ENCODE measurements at regions not wholly inside any gene's neighbourhood (a gene's known extent, or its start where the extent isn't known, plus 50 kb on each side); places are given as distances from the start of the nearest gene placed in this dataset.

DNA sequence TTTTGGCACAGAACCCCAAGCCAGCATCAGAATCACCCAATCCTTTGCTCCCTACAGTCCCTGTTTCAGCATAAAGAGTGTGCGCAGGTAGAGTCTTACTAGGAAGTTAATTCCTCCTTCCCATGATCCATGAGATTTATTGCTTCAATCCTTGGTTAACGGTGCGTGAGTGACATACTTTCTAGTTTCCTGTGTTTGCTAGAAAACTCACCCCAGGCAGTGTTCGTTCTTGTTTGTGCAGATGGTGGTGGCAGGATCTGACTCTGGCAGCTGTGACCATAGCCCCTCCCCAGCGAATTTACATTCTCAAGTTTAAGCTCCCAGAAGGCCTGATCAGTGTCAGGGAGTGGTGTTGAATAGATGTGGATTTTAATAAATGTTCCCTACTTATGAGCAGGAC lies 106.7 kb upstream of the CCT8L2 start:
- TF ChIP-seq, protein P1, sequence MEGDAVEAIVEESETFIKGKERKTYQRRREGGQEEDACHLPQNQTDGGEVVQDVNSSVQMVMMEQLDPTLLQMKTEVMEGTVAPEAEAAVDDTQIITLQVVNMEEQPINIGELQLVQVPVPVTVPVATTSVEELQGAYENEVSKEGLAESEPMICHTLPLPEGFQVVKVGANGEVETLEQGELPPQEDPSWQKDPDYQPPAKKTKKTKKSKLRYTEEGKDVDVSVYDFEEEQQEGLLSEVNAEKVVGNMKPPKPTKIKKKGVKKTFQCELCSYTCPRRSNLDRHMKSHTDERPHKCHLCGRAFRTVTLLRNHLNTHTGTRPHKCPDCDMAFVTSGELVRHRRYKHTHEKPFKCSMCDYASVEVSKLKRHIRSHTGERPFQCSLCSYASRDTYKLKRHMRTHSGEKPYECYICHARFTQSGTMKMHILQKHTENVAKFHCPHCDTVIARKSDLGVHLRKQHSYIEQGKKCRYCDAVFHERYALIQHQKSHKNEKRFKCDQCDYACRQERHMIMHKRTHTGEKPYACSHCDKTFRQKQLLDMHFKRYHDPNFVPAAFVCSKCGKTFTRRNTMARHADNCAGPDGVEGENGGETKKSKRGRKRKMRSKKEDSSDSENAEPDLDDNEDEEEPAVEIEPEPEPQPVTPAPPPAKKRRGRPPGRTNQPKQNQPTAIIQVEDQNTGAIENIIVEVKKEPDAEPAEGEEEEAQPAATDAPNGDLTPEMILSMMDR (IDR thresholded peaks at IDR 0.05), result no peak
- no peak for TF ChIP-seq POLR2A (IDR thresholded peaks at IDR 0.05)

Data from right lobe of liver (tissue), 4 donors.